Fibroblast of villous mesenchyme (primary cell): ENCODE measurements at regions not wholly inside any gene's neighbourhood (a gene's known extent, or its start where the extent isn't known, plus 50 kb on each side); places are given as distances from the start of the nearest gene placed in this dataset.

Source experiments
- DNase-seq: peaks from one replicate; pipeline ENCODE4 v3.0.0-alpha.2; 2010; ENCODE audit warnings: low read depth
- H3K4me3 ChIP-seq: 2 replicates; pipeline ENCODE4 v1.5.1; 2011; ENCODE audit warnings: low read depth, mild to moderate bottlenecking, low read length
- TF ChIP-seq, protein P1 (sequence below): IDR thresholded peaks from 2 replicates; pipeline ENCODE4 v1.5.1; 2012; ENCODE audit warnings: low read depth, mild to moderate bottlenecking, low read length; ENCODE audit not compliant: insufficient read depth

DNA sequence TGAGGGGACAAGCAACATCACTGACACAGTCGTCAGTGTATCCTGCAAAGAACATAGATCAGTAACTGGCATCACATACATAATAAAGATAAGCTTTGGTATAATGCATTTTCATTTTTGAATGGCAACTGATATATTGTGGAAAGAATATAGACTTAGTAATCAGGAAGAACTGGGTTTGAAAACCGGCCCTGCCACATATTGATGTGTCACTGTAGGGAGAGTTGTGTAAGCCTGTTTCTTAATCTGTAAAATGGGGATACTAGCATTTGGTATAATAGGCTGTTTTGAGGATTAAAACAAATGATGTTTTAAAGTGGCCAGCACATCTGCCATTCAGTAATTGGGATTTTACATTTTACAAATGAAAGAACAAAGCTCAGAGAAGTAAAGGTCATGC is 277.8 kb upstream of the CNTNAP5 start:
- no peak for DNase-seq
- TF ChIP-seq, protein P1, sequence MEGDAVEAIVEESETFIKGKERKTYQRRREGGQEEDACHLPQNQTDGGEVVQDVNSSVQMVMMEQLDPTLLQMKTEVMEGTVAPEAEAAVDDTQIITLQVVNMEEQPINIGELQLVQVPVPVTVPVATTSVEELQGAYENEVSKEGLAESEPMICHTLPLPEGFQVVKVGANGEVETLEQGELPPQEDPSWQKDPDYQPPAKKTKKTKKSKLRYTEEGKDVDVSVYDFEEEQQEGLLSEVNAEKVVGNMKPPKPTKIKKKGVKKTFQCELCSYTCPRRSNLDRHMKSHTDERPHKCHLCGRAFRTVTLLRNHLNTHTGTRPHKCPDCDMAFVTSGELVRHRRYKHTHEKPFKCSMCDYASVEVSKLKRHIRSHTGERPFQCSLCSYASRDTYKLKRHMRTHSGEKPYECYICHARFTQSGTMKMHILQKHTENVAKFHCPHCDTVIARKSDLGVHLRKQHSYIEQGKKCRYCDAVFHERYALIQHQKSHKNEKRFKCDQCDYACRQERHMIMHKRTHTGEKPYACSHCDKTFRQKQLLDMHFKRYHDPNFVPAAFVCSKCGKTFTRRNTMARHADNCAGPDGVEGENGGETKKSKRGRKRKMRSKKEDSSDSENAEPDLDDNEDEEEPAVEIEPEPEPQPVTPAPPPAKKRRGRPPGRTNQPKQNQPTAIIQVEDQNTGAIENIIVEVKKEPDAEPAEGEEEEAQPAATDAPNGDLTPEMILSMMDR = no peak
- H3K4me3 ChIP-seq = no peak overlapping the region

DNA sequence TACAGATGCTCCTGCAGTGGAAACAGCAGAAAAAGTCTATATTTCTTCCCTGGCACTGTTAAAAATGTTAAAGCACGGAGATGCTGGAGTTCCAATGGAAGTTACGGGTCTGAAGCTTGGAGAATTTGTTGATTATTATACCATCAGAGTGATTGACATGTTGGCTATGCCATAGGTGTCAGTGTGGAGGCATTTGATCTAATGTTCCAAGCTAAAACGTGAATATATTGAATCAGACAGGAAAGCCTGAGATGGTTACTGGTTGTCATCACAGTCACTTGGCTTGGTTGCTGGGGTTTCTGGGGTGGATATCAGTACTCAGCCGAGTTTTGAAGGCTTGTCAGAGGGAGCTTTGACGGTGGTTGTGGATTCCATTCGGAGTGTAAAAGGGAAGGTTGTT is 262.9 kb upstream of the CNTNAP5 start:
- TF ChIP-seq, protein P1 = no peak
- H3K4me3 ChIP-seq = no peak overlapping the region
- DNase-seq = no peak

DNA sequence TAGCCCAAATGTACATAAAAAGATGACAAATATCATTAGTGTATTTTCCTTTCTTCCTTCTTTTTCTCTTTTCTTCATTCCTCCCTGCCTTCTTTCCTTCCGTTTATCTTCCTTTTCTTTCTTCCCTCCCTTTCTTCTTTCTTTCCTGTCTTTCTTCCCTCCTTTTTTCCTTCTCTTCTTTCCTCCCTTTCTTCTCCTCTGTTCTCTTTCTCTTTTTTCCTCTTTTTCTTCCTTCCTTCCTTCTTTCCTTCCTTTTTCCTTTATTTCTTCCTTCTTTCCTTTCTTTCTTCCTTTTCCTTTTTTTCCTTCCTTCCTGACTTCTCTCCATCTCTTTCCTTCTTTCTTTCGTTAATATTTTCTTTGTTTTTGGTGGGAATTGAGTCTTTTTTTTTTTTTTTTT is 256.9 kb upstream of the CNTNAP5 start:
- TF ChIP-seq, protein P1 = no peak
- no peak for DNase-seq
- no peak overlapping the region for H3K4me3 ChIP-seq

DNA sequence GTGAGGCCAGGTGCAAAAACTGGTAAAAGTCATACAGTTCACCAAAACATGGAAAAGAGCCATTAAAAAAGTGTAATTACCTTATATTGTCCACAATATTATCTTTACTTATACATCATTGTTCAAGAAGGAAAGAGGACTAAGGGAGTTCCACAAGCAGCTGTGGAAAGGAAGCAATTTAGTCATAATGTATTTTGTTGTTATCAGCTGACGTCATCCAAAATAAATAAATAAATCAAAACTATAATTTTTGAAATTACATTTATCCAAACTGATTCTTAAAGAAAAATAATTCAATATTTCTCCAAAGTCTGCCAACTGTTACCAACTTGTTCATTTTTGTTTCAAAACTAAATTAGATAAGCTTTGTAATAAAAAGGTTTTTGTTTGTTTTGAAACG is 256.1 kb upstream of the CNTNAP5 start:
- no peak for DNase-seq
- no peak overlapping the region for H3K4me3 ChIP-seq
- TF ChIP-seq, protein P1 = no peak

DNA sequence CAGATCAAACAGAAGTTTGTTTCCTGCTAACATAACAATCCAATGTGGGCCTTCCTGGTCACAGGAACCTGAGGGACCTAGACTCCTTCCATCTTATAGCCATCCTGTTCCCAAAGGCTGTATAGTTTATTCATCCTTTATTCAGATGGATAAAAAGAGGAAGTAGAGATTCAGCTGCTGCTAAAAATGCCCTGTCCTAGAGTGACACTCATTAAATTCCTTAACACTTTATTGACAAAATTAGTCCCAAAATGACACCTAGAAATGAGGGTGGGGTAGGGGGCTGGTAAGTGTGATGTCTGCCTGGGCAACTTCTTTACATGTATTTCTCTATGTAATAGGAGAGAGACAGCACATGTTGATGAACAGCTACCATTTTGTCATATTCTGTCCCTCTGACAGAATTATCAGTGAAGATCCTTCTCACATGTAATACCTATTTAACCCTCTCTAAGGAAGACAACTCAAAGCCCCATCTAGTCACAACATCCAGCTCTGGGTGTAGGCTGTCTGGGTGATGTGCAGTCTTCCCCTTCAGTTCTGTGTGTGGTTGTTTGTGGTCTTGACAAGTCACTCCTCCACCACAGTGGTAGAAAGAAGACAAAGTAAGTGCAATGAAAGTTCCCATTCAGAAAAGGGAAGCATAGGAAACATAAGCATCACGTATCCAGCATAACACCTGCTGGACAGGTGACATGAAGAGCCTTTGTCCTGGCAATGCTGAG is 253.9 kb upstream of the CNTNAP5 start:
- DNase-seq = no peak
- H3K4me3 ChIP-seq = no peak overlapping the region
- TF ChIP-seq, protein P1 = no peak

DNA sequence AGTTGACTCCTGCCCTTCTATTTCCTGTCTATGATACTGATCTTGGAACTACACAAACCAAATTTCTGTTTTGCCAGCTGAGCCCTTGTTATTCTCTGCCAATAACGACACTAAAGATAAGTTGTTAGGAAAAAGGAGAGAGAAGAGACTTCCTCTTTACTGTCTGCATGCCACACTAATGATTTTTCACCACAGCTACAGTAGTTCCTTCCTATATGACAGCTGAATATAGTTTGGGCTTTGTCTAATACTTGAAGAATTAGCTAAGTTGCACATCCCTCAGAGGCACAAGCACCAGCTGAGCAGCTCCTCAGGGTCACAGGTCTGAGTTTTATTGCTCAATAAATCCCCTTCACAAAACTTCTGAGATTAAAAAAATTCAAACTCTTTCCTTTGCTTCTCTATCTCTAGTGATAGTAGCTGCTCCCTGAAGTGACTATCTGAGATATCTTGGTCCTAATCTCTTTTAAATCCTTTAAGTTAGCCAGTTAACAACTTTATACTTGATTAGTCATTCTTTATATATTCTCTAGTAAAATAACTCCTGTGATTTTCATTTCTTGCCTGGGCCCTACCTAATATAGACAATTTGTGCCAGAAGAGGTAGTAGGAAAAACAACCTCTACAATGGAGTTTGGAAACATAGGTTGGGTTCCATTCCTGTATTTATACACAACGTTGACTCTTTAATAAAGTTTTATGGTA is 253.0 kb upstream of the CNTNAP5 start:
- DNase-seq = no peak
- TF ChIP-seq, protein P1 = no peak
- no peak overlapping the region for H3K4me3 ChIP-seq
